H9 (cell line): ENCODE measurements at regions not wholly inside any gene's neighbourhood (a gene's known extent, or its start where the extent isn't known, plus 50 kb on each side); places are given as distances from the start of the nearest gene placed in this dataset.

ENCODE experiments used
- DNase-seq: peaks from one replicate; pipeline ENCODE4 v3.0.0-alpha.2; 2017
- H2AFZ ChIP-seq: one replicate; pipeline ENCODE4 v1.6.1; 2013; ENCODE audit warnings: mild to moderate bottlenecking, low read length, control low read depth, moderate library complexity
- H2AK5ac ChIP-seq: 2 replicates; pipeline ENCODE4 v1.6.1; 2013; ENCODE audit warnings: low read length, control low read depth, mixed read lengths; ENCODE audit not compliant: insufficient read length
- H2BK120ac ChIP-seq: one replicate; pipeline ENCODE4 v1.6.1; 2013; ENCODE audit warnings: low read depth, mild to moderate bottlenecking, low read length, control low read depth, inconsistent platforms; ENCODE audit not compliant: poor library complexity, severe bottlenecking
- H2BK12ac ChIP-seq: 2 replicates; pipeline ENCODE4 v1.6.1; 2013; ENCODE audit warnings: low read length, control low read depth, mixed read lengths, low read depth; ENCODE audit not compliant: insufficient read length
- H2BK15ac ChIP-seq: 2 replicates; pipeline ENCODE4 v1.6.1; 2013; ENCODE audit warnings: low read depth, low read length, control low read depth
- H2BK20ac ChIP-seq: one replicate; pipeline ENCODE4 v1.6.1; 2013; ENCODE audit warnings: low read depth, mild to moderate bottlenecking, low read length, control low read depth, inconsistent platforms; ENCODE audit not compliant: poor library complexity, severe bottlenecking
- H2BK5ac ChIP-seq: 2 replicates; pipeline ENCODE4 v1.6.1; 2013; ENCODE audit warnings: low read length, control low read depth, mixed read lengths; ENCODE audit not compliant: insufficient read length
- H3K14ac ChIP-seq: 2 replicates; pipeline ENCODE4 v1.6.1; 2013; ENCODE audit warnings: low read length, control low read depth; ENCODE audit not compliant: insufficient read depth
- H3K18ac ChIP-seq: 2 replicates; pipeline ENCODE4 v1.6.1; 2013; ENCODE audit warnings: low read depth, mild to moderate bottlenecking, mixed read lengths, low read length, control low read depth; ENCODE audit not compliant: insufficient read length
- H3K23ac ChIP-seq: 2 replicates; pipeline ENCODE4 v1.6.1; 2013; ENCODE audit warnings: low read length, control low read depth, mixed read lengths, low read depth; ENCODE audit not compliant: insufficient read length
- H3K23me2 ChIP-seq: 2 replicates; pipeline ENCODE4 v1.6.1; 2013; ENCODE audit warnings: low read depth, mild to moderate bottlenecking, mixed read lengths, low read length, control low read depth; ENCODE audit not compliant: insufficient read length, poor library complexity, severe bottlenecking
- H3K27ac ChIP-seq: 2 replicates; pipeline ENCODE4 v1.5.1; 2013; ENCODE audit warnings: low read length, control low read depth, mixed read lengths, low read depth; ENCODE audit not compliant: insufficient read length
- H3K27me3 ChIP-seq: 2 replicates; pipeline ENCODE4 v1.6.1; 2013; ENCODE audit warnings: low read length, control low read depth, inconsistent platforms; ENCODE audit not compliant: insufficient read depth
- H3K4ac ChIP-seq: 2 replicates; pipeline ENCODE4 v1.6.1; 2013; ENCODE audit warnings: low read depth, mild to moderate bottlenecking, control low read depth, inconsistent platforms, low read length, moderate library complexity
- H3K4me1 ChIP-seq: 2 replicates; pipeline ENCODE4 v1.6.1; 2013; ENCODE audit warnings: low read length, control low read depth, inconsistent platforms; ENCODE audit not compliant: insufficient read depth
- H3K4me2 ChIP-seq: 2 replicates; pipeline ENCODE4 v1.6.1; 2013; ENCODE audit warnings: low read length, control low read depth, mixed read lengths; ENCODE audit not compliant: insufficient read length, insufficient read depth
- H3K56ac ChIP-seq: 2 replicates; pipeline ENCODE4 v1.6.1; 2013; ENCODE audit warnings: low read depth, mild to moderate bottlenecking, mixed read lengths, low read length, control low read depth; ENCODE audit not compliant: insufficient read length
- H3K79me1 ChIP-seq: 2 replicates; pipeline ENCODE4 v1.6.1; 2013; ENCODE audit warnings: low read depth, mild to moderate bottlenecking, moderate library complexity, low read length, control low read depth, inconsistent platforms; ENCODE audit not compliant: insufficient read depth, poor library complexity, severe bottlenecking
- H3K79me2 ChIP-seq: 2 replicates; pipeline ENCODE4 v1.6.1; 2013; ENCODE audit warnings: low read length, control low read depth, inconsistent platforms; ENCODE audit not compliant: insufficient read depth
- H3K9ac ChIP-seq: 2 replicates; pipeline ENCODE4 v1.6.1; 2013; ENCODE audit warnings: low read length, control low read depth, mixed read lengths; ENCODE audit not compliant: insufficient read length; ENCODE audit errors: extremely low read depth
- H3K9me3 ChIP-seq: one replicate; pipeline ENCODE4 v1.6.1; 2013; ENCODE audit warnings: low read depth, low read length, inconsistent platforms; ENCODE audit not compliant: control insufficient read depth
- H3T11ph ChIP-seq: one replicate; pipeline ENCODE4 v1.6.1; 2013; ENCODE audit warnings: mild to moderate bottlenecking, low read length, control low read depth, inconsistent platforms
- H4K20me1 ChIP-seq: one replicate; pipeline ENCODE4 v1.6.1; 2013; ENCODE audit not compliant: control insufficient read depth, insufficient read length, insufficient read depth
- H4K5ac ChIP-seq: 2 replicates; pipeline ENCODE4 v1.6.1; 2013; ENCODE audit warnings: low read depth, mild to moderate bottlenecking, mixed read lengths, low read length, control low read depth; ENCODE audit not compliant: insufficient read length
- H4K8ac ChIP-seq: replicated peaks from 2 replicates; pipeline ENCODE4 v1.6.1; 2013; ENCODE audit warnings: low read length, control low read depth, mixed read lengths, low read depth; ENCODE audit not compliant: insufficient read length
- H4K91ac ChIP-seq: 2 replicates; pipeline ENCODE4 v1.6.1; 2013; ENCODE audit warnings: low read depth, mild to moderate bottlenecking, moderate library complexity, mixed read lengths, low read length, control low read depth; ENCODE audit not compliant: insufficient read length
- H3K27ac Mint-ChIP-seq, 3 experiments: 2 replicates in 2 of 3; 3 replicates in 1 of 3; pipeline ENCODE4 v1.8.0; 2020 to 2021; ENCODE audit warnings: mixed read lengths in 3 of 3, mild to moderate bottlenecking in 1 of 3, moderate library complexity in 1 of 3
- H3K27me3 Mint-ChIP-seq: 2 replicates; pipeline ENCODE4 v1.8.0; 2021; ENCODE audit warnings: low read depth, mild to moderate bottlenecking, moderate library complexity, mixed read lengths
- H3K36me3 Mint-ChIP-seq, 3 experiments: 2 replicates in 2 of 3; 3 replicates in 1 of 3; pipeline ENCODE4 v1.8.0; 2020 to 2021; ENCODE audit warnings: low read depth in 3 of 3, mixed read lengths in 3 of 3; ENCODE audit not compliant: insufficient read depth in 1 of 3
- H3K4me1 Mint-ChIP-seq, 2 experiments: 2 replicates each; pipeline ENCODE4 v1.8.0; 2020; ENCODE audit warnings: mixed read lengths in 2 of 2
- H3K4me3 Mint-ChIP-seq, 2 experiments: 2 replicates in 1 of 2; 3 replicates in 1 of 2; pipeline ENCODE4 v1.8.0; 2020 to 2021; ENCODE audit warnings: mild to moderate bottlenecking in 2 of 2, mixed read lengths in 2 of 2, moderate library complexity in 1 of 2
- H3K9me3 Mint-ChIP-seq, 2 experiments: 2 replicates in 1 of 2; 3 replicates in 1 of 2; pipeline ENCODE4 v1.8.0; 2020; ENCODE audit warnings: mild to moderate bottlenecking in 2 of 2, mixed read lengths in 2 of 2, moderate library complexity in 1 of 2
- WGBS: extraction: QIAGEN DNeasy Blood & Tissue Kit; methylation state at CpG from one replicate; pipeline ENCODE4 v1.1.7; 2013; ENCODE audit warnings: missing lambda C conversion rate, low lambda C conversion rate, mixed read lengths; ENCODE audit not compliant: insufficient read length; ENCODE audit errors: extremely low coverage; 5-methylcytosine and 5-hydroxymethylcytosine counted together
- TF ChIP-seq, protein P1 (sequence below): fragments of 200-600 bp; sonication (generic); conservative IDR thresholded peaks from 3 replicates; pipeline ENCODE4 v1.8.0; 2021; ENCODE audit warnings: antibody characterized with exemption, mild to moderate bottlenecking

GRCh38 chr14:54285030-54285429 is 111.8 kb upstream of the CDKN3 start:
- H3K4me1 ChIP-seq, result no peaks in the 10 kb centered on the region
- Mint-ChIP-seq H3K4me3 (no peak overlapping the region), H3K27ac (no peak overlapping the region), H3K27me3 (no peaks in the 10 kb centered on the region), H3K36me3 (no peaks in the 10 kb centered on the region; a peak in 1 of 7 replicates), H3K4me1 (peaks cover 0 to 2% of the 10 kb centered on the region in 2 experiments; a peak in 1 of 4 replicates), H3K9me3 (no peaks in the 10 kb centered on the region; a peak in 1 of 5 replicates)
- no peak overlapping the region for H2BK5ac ChIP-seq
- no peak overlapping the region for H2BK12ac ChIP-seq
- no peaks in the 10 kb centered on the region for H4K20me1 ChIP-seq
- H2AK5ac ChIP-seq, result no peak overlapping the region
- H2BK20ac ChIP-seq, result no peak overlapping the region
- H3K9me3 ChIP-seq, result no peaks in the 10 kb centered on the region
- H3K14ac ChIP-seq, result no peak overlapping the region
- no peaks in the 10 kb centered on the region for H3K23me2 ChIP-seq
- H3K18ac ChIP-seq, result no peak overlapping the region
- H3K79me2 ChIP-seq, result no peaks in the 10 kb centered on the region
- WGBS, result no CpG with 5 or more reads among the region's 6 CpGs
- no peak overlapping the region for H3K4me2 ChIP-seq
- no peak overlapping the region for H2BK15ac ChIP-seq
- no peak overlapping the region for H3K56ac ChIP-seq
- no peak overlapping the region for H2AFZ ChIP-seq
- H4K5ac ChIP-seq, result no peak overlapping the region
- no peaks in the 10 kb centered on the region for H3K27me3 ChIP-seq
- no peak overlapping the region for H4K8ac ChIP-seq
- H4K91ac ChIP-seq, result no peak overlapping the region
- no peak overlapping the region for H3T11ph ChIP-seq
- H3K4ac ChIP-seq, result no peak overlapping the region
- H3K23ac ChIP-seq, result no peak overlapping the region
- TF ChIP-seq, protein P1, sequence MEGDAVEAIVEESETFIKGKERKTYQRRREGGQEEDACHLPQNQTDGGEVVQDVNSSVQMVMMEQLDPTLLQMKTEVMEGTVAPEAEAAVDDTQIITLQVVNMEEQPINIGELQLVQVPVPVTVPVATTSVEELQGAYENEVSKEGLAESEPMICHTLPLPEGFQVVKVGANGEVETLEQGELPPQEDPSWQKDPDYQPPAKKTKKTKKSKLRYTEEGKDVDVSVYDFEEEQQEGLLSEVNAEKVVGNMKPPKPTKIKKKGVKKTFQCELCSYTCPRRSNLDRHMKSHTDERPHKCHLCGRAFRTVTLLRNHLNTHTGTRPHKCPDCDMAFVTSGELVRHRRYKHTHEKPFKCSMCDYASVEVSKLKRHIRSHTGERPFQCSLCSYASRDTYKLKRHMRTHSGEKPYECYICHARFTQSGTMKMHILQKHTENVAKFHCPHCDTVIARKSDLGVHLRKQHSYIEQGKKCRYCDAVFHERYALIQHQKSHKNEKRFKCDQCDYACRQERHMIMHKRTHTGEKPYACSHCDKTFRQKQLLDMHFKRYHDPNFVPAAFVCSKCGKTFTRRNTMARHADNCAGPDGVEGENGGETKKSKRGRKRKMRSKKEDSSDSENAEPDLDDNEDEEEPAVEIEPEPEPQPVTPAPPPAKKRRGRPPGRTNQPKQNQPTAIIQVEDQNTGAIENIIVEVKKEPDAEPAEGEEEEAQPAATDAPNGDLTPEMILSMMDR, result no peak
- H3K27ac ChIP-seq, result no peak overlapping the region
- no peaks in the 10 kb centered on the region for H3K79me1 ChIP-seq
- no peak for DNase-seq
- H2BK120ac ChIP-seq, result no peak overlapping the region
- no peak overlapping the region for H3K9ac ChIP-seq
